NB4 (cell line): ENCODE measurements at regions not wholly inside any gene's neighbourhood (a gene's known extent, or its start where the extent isn't known, plus 50 kb on each side); places are given as distances from the start of the nearest gene placed in this dataset.

Source experiments
- DNase-seq: peaks from one replicate; pipeline ENCODE4 v3.0.0; 2010; ENCODE audit warnings: low read depth
- H3K4me3 ChIP-seq: one replicate; pipeline ENCODE4 v1.5.1; 2011; ENCODE audit warnings: mild to moderate bottlenecking, low read depth, low read length, moderate library complexity
- CTCF ChIP-seq: IDR thresholded peaks from one replicate; pipeline ENCODE4 v1.5.1; 2012; ENCODE audit warnings: low read depth, low read length
- MAX ChIP-seq: IDR thresholded peaks from 2 replicates; pipeline ENCODE4 v1.6.1; 2011; ENCODE audit warnings: low read depth, low read length
- MYC ChIP-seq: IDR thresholded peaks from 2 replicates; pipeline ENCODE4 v1.6.1; 2011; ENCODE audit warnings: low read depth, low read length
- POLR2A ChIP-seq: IDR thresholded peaks from 2 replicates; pipeline ENCODE4 v1.6.1; 2011; ENCODE audit warnings: mild to moderate bottlenecking; ENCODE audit not compliant: insufficient read length; ENCODE audit errors: extremely low read depth

- H3K4me3 ChIP-seq, result no peak overlapping the region
- TF ChIP-seq CTCF (no peak), MAX (no peak), POLR2A (no peak), MYC (no peak)
- DNase-seq, result no peak
These were observed 404.7 kb upstream of the CHAC2 start for GRCh38 chr2:53362934-53363333.

GRCh38 chr2:53356291-53356905 is 411.2 kb upstream of the CHAC2 start:
- DNase-seq, result no peak
- TF ChIP-seq MYC (no peak), CTCF (no peak), MAX (no peak), POLR2A (no peak)
- H3K4me3 ChIP-seq, result no peak overlapping the region

- TF ChIP-seq CTCF, result no peak
- no peak overlapping the region for H3K4me3 ChIP-seq
- peak; percentile 63 for DNase-seq
These were observed 414.2 kb upstream of the CHAC2 start for GRCh38 chr2:53353135-53354114.

- no peak overlapping the region for H3K4me3 ChIP-seq
- TF ChIP-seq MYC, result no peak
- no peak for TF ChIP-seq CTCF
- no peak for TF ChIP-seq POLR2A
- TF ChIP-seq MAX, result no peak
- DNase-seq, result no peak
These were observed 420.3 kb upstream of the CHAC2 start for GRCh38 chr2:53347269-53347668.

- TF ChIP-seq MAX, result no peak
- no peak for TF ChIP-seq POLR2A
- no peak for TF ChIP-seq CTCF
- no peak for TF ChIP-seq MYC
- no peak for DNase-seq
- no peak overlapping the region for H3K4me3 ChIP-seq
These were observed 425.4 kb upstream of the CHAC2 start for GRCh38 chr2:53342248-53342647.
